H1 (cell line): ENCODE measurements at regions not wholly inside any gene's neighbourhood (a gene's known extent, or its start where the extent isn't known, plus 50 kb on each side); places are given as distances from the start of the nearest gene placed in this dataset.
"Not testable (repeated sequence)": the region's sequence is repeated elsewhere in the genome, so short reads cannot be mapped to it uniquely, and the experiment has no call there.

Experiments
- CREB1 ChIP-seq: IDR thresholded peaks from 2 replicates; pipeline ENCODE4 v1.6.1; 2012; ENCODE audit warnings: inconsistent platforms
- EP300 ChIP-seq, 2 experiments: IDR thresholded peaks; 1 replicate in 1 of 2; 2 replicates in 1 of 2; pipeline ENCODE4 v1.6.1; 2011 to 2012; ENCODE audit warnings: low read depth in 2 of 2, low read length in 2 of 2, mild to moderate bottlenecking in 2 of 2, borderline replicate concordance in 1 of 2, inconsistent platforms in 1 of 2, moderate library complexity in 1 of 2
- EZH2 ChIP-seq: fragments of 200-600 bp; sonication (generic); IDR thresholded peaks from 2 replicates; pipeline ENCODE4 v1.7.1; 2012; ENCODE audit warnings: low read depth, mild to moderate bottlenecking, moderate library complexity, low read length, inconsistent platforms; ENCODE audit not compliant: severe bottlenecking
- JUN ChIP-seq: IDR thresholded peaks from 2 replicates; pipeline ENCODE4 v1.6.1; 2011; ENCODE audit warnings: low read depth, mild to moderate bottlenecking, improper control_type of control experiment, low read length
- POLR2AphosphoS5 ChIP-seq: IDR thresholded peaks from 2 replicates; pipeline ENCODE4 v1.6.1; 2011; ENCODE audit warnings: low read depth, low read length
- SUZ12 ChIP-seq: fragments of 200-600 bp; sonication (generic); IDR thresholded peaks from 2 replicates; pipeline ENCODE4 v1.6.1; 2012; ENCODE audit warnings: mild to moderate bottlenecking, inconsistent platforms, low read length, moderate library complexity, mixed read lengths
- TF ChIP-seq, protein P1 (sequence below), 3 experiments: IDR thresholded peaks; 1 replicate in 2 of 3; 2 replicates in 1 of 3; pipeline versions ENCODE4 v1.5.1 to v1.6.1; 2011; ENCODE audit warnings: low read length in 3 of 3, mild to moderate bottlenecking in 3 of 3, inconsistent platforms in 2 of 3, low read depth in 1 of 3, moderate library complexity in 1 of 3; ENCODE audit not compliant: insufficient read depth in 1 of 3; ENCODE audit errors: control extremely low read depth in 1 of 3

DNA sequence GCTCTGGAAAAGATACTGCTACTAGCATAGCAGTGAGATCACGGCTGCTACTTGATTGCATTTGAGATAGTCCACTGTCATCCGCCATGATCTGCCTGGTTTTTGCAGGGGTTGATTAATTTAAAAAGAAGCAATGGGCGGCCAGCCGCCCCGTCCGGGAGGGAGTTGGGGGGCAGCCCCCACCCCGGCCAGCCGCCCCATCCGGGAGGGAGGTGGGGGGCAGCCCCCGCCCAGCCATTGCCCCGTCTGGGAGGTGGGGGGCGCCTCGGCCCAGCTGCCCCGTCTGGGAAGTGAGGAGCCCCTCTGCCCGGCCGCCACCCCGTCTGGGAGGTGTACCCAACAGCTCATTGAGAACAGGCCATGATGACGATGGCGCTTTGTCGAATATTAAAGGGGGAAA, 81.3 kb upstream of the CMKLR1 start:
- TF ChIP-seq, protein P1, sequence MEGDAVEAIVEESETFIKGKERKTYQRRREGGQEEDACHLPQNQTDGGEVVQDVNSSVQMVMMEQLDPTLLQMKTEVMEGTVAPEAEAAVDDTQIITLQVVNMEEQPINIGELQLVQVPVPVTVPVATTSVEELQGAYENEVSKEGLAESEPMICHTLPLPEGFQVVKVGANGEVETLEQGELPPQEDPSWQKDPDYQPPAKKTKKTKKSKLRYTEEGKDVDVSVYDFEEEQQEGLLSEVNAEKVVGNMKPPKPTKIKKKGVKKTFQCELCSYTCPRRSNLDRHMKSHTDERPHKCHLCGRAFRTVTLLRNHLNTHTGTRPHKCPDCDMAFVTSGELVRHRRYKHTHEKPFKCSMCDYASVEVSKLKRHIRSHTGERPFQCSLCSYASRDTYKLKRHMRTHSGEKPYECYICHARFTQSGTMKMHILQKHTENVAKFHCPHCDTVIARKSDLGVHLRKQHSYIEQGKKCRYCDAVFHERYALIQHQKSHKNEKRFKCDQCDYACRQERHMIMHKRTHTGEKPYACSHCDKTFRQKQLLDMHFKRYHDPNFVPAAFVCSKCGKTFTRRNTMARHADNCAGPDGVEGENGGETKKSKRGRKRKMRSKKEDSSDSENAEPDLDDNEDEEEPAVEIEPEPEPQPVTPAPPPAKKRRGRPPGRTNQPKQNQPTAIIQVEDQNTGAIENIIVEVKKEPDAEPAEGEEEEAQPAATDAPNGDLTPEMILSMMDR (IDR thresholded peaks at IDR 0.05; ENCODE audit: control extremely low read depth in 1 of 3, insufficient read depth in 1 of 3, low read depth in 1 of 3, low read length in 3 of 3) = not testable (repeated sequence)
- TF ChIP-seq EZH2; EP300 (IDR thresholded peaks at IDR 0.05; ENCODE audit: borderline replicate concordance in 1 of 2, low read depth in 2 of 2, low read length in 2 of 2); POLR2AphosphoS5; SUZ12; JUN; CREB1: not testable (repeated sequence)
